Left cardiac atrium (tissue), 4 donors: ENCODE measurements at regions not wholly inside any gene's neighbourhood (a gene's known extent, or its start where the extent isn't known, plus 50 kb on each side); places are given as distances from the start of the nearest gene placed in this dataset.

Experiments used
- ATAC-seq, 2 donors: fragments of 200-7000 bp; cut with Tn5 transposase; one replicate each; pipeline ENCODE4 v1.9.1; 2020; ENCODE audit warnings: mild to moderate bottlenecking in 2 of 2, moderate library complexity in 2 of 2
- DNase-seq: peaks from one replicate; pipeline ENCODE4 v3.0.0-alpha.2; 2020
- intact Hi-C, 2 donors: fragments of 100-400 bp; cut with DNase I; formaldehyde crosslinking; loops; one replicate each; pipeline versions ENCODE4 v1.14.1 to v1.15.1; 2022 to 2023
- donor health status: DM: no; HTN: yes; CAD: no.
- donor health status: DM: no; HTN: yes; CAD: no; lungs with severe emphysema.
- donor health status: DM: yes; HTN: yes; CAD: no.
- donor health status: Dilated cardiomyopathy.

DNA sequence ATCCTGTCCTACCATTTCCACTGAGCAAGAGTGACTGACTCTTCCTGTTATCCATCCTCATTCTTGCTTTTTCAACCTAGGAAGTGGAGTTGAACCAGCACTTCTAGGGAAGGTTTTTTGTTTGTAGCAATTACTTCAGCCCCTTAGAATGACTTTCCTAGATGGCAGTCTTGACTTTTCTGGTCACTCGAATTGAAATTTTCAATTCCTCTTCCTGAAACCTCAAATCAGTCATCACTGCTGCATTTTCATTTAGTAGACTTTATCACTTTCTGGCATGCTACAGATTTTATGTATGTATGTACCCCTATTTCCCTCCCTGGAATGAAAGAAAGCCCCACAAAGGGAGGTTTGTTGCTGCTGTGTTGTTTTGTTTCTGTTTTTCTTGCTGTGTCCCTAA, 915.9 kb downstream of the PCDH17 start:
- no peak for DNase-seq
- ATAC-seq = no peak
- intact Hi-C loops = no loop called here

GRCh38 chr13:58566176-58566575, 934.6 kb downstream of the PCDH17 start:
- no peak for ATAC-seq
- intact Hi-C loops = no loop called here
- DNase-seq = no peak

GRCh38 chr13:58573743-58574142, 942.2 kb downstream of the PCDH17 start:
- no peak for DNase-seq
- intact Hi-C loops = no loop called here
- no peak for ATAC-seq

DNA sequence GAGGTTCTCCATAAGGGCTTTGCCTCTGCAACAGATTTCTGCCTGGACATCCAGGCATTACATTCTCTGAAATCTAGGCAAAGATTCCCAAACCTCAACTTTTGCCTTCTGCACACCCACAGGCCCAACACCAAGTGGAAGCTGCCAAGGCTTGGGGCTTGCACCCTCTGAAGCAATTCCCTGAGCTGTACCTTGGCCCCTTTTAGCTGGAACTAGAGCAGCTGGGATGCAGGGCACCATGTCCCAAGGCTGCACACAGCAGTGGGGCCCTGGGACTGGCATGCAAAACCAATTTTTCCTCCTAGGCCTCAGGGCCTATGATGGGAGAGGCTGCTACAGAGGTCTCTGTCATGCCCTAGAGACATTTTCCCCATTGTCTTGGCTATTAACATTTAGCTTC, 943.2 kb downstream of the PCDH17 start:
- DNase-seq = no peak
- intact Hi-C loops = no loop called here

DNA sequence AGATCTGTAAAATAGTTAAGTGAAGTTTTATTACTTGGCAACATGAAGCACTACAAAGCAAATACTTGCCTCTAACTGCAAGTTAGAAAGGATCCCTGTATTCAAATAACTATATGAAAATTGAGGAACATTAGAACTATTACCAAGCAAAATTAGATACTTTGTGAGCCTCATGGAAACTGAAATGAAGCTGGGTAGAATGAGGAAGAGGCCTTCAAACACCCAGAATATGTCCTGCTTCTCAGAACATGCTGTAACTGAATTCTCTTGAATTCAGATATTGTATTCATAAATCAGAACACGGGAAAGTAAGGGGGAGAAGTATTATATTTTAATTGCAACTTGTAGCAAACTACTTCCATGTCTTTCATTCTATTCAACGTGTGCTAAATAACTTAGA, 947.9 kb downstream of the PCDH17 start:
- DNase-seq (no peak), ATAC-seq (no peak)
- intact Hi-C loops = no loop called here

More for the DNA sequence above, 943.2 kb downstream of the PCDH17 start:
- ATAC-seq = no peak

GRCh38 chr13:58583966-58584365, 952.4 kb downstream of the PCDH17 start:
- ATAC-seq = no peak
- no peak for DNase-seq
- intact Hi-C loops = no loop called here

- intact Hi-C loops = no loop called here
- DNase-seq (no peak), ATAC-seq (no peak)
These were observed 953.1 kb downstream of the PCDH17 start for GRCh38 chr13:58584610-58585009.

GRCh38 chr13:58587183-58587582, 955.6 kb downstream of the PCDH17 start:
- intact Hi-C loops = no loop called here
- DNase-seq (no peak), ATAC-seq (no peak)

DNA sequence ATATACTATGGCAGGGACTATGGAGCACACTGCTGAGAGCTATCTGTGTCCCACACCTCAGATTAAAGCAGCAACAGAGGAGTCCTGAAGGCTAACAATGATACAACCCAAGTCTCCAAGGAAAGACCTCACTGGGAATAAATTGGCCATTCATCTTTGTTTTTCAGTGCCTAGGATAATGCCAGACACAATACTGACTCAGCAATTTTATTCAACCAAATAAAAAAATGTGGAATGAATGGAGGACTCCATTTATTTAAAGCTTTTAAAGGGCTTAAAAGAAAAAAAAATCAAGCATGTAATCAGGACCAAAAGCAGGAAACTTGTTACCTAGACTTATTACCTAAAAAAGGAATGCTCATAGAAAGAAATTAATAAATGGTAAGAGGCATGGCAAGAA, 960.5 kb downstream of the PCDH17 start:
- no peak for DNase-seq
- intact Hi-C loops = no loop called here
- no peak for ATAC-seq

GRCh38 chr13:58592786-58593185, 961.2 kb downstream of the PCDH17 start:
- intact Hi-C loops = no loop called here
- ATAC-seq = no peak
- no peak for DNase-seq

DNA sequence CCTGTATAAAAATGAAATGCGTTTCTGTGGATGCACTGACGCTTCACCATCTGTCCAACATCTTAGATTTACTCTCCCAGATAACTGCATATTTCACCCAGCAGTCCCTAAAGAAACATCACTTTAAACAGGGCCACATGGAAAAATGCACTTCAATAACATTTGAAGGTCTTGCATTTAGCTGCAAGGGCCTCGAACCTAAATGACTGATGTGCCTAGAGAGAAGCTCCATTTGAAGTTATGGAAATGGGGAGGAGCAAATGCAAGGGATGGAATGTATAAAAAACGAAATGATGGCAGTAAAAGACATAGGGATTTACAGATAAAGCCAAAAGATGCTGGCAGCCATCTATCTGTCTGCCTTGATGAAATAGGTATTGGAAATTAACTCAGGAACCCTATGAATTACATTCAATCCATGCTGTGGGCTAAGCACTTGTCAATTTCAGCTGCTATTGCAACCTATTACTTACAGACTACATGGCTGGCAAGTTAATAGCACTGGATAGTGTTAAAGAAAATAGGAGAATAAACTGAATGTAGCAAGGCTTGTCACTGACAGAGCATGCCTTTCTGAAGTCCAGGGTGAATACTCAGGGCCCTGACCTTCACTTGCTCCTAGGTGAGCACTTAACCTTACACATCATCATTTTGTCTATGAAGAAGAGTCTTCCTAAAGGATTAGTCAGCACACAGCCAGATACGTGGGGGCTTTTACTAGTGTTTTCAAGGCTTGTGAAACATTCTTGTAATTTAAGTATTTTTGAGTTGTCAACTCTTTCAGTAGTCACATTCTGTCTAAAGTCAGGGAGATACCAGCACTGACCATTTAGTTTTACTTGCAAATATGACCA, 963.4 kb downstream of the PCDH17 start:
- ATAC-seq = peak in 1 of 2 donors; percentile 79
- no peak for DNase-seq
- intact Hi-C loops = no loop called here

GRCh38 chr13:58597552-58597951, 966.0 kb downstream of the PCDH17 start:
- ATAC-seq (no peak), DNase-seq (no peak)
- intact Hi-C loops = no loop called here

DNA sequence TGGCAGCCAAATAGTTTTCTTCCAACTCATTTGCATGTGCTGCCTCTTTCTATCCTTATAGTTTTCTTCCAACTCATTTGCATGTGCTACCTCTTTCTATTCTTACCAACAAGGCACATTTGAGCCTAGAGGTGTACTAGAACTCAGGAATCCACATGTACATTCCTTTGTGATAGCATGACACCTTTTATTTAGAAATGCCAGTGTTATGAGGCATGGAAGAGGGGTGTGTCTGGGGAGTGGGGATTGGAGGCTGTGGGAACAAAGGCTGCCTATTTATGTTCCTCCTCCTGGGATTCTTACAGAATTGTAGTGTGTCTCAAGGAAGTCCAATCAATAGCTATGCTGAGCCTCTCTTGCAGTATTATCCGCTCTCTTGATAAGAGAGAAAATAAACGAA, 966.7 kb downstream of the PCDH17 start:
- intact Hi-C loops = no loop called here
- ATAC-seq (no peak), DNase-seq (no peak)

- ATAC-seq (no peak), DNase-seq (no peak)
- intact Hi-C loops = no loop called here
These were observed 979.6 kb downstream of the PCDH17 start for GRCh38 chr13:58611117-58611516.

- intact Hi-C loops = no loop called here
- no peak for ATAC-seq
- DNase-seq = no peak
These were observed 986.5 kb downstream of the PCDH17 start for GRCh38 chr13:58617880-58618665.

- DNase-seq = no peak
- no peak for ATAC-seq
- intact Hi-C loops = no loop called here
These were observed 988.0 kb downstream of the PCDH17 start for GRCh38 chr13:58619396-58620113.

GRCh38 chr13:58620176-58620575, 988.6 kb downstream of the PCDH17 start:
- ATAC-seq (no peak), DNase-seq (no peak)
- intact Hi-C loops = no loop called here

- ATAC-seq = no peak
- DNase-seq = no peak
- intact Hi-C loops = no loop called here
These were observed 994.3 kb downstream of the PCDH17 start for GRCh38 chr13:58625703-58626389.

- intact Hi-C loops = no loop called here
- DNase-seq (no peak), ATAC-seq (no peak)
These were observed 999.2 kb downstream of the PCDH17 start for GRCh38 chr13:58630794-58631193.
